Esophagus mucosa (tissue), 1 donor: ENCODE measurements at regions not wholly inside any gene's neighbourhood (a gene's known extent, or its start where the extent isn't known, plus 50 kb on each side); places are given as distances from the start of the nearest gene placed in this dataset.

Experiments used
- ATAC-seq: fragments of 200-7000 bp; cut with Tn5 transposase; one replicate; pipeline ENCODE4 v1.9.1; 2020
- donor health status: DM: yes; HTN: yes; CAD: no.

- ATAC-seq, result no peak
These were observed 282.6 kb upstream of the IRX3 start for GRCh38 chr16:54568906-54569807.

GRCh38 chr16:54564841-54565240 lies 278.3 kb upstream of the IRX3 start:
- ATAC-seq, result no peak

- ATAC-seq, result no peak
These were observed 268.0 kb upstream of the IRX3 start for GRCh38 chr16:54554581-54554980.

- no peak for ATAC-seq
These were observed 261.7 kb upstream of the IRX3 start for GRCh38 chr16:54548281-54548680.

- ATAC-seq, result no peak
These were observed 260.5 kb upstream of the IRX3 start for GRCh38 chr16:54547052-54547451.

- ATAC-seq, result no peak
These were observed 259.9 kb upstream of the IRX3 start for GRCh38 chr16:54546521-54546920.

- no peak for ATAC-seq
These were observed 259.4 kb upstream of the IRX3 start for GRCh38 chr16:54545854-54546511.

- ATAC-seq, result no peak
These were observed 258.1 kb upstream of the IRX3 start for GRCh38 chr16:54544553-54545180.

- ATAC-seq, result no peak
These were observed 256.4 kb upstream of the IRX3 start for GRCh38 chr16:54542805-54543505.

- no peak for ATAC-seq
These were observed 254.1 kb upstream of the IRX3 start for GRCh38 chr16:54540525-54541180.

- ATAC-seq, result no peak
These were observed 251.7 kb upstream of the IRX3 start for GRCh38 chr16:54538276-54538675.

GRCh38 chr16:54533856-54534490 lies 247.4 kb upstream of the IRX3 start:
- no peak for ATAC-seq

GRCh38 chr16:54526916-54527315 lies 240.3 kb upstream of the IRX3 start:
- no peak for ATAC-seq

- no peak for ATAC-seq
These were observed 239.5 kb upstream of the IRX3 start for GRCh38 chr16:54526087-54526486.

GRCh38 chr16:54525104-54525503 lies 238.5 kb upstream of the IRX3 start:
- no peak for ATAC-seq

GRCh38 chr16:54522584-54522983 lies 236.0 kb upstream of the IRX3 start:
- no peak for ATAC-seq

- ATAC-seq, result no peak
These were observed 234.7 kb upstream of the IRX3 start for GRCh38 chr16:54521327-54521726.

- ATAC-seq, result no peak
These were observed 232.6 kb upstream of the IRX3 start for GRCh38 chr16:54519161-54519695.

- no peak for ATAC-seq
These were observed 230.6 kb upstream of the IRX3 start for GRCh38 chr16:54517181-54517580.

- no peak for ATAC-seq
These were observed 225.9 kb upstream of the IRX3 start for GRCh38 chr16:54512467-54512995.

GRCh38 chr16:54511222-54511731 lies 224.7 kb upstream of the IRX3 start:
- ATAC-seq, result no peak
